Smooth muscle cell (in vitro differentiated cells): ENCODE measurements at regions not wholly inside any gene's neighbourhood (a gene's known extent, or its start where the extent isn't known, plus 50 kb on each side); places are given as distances from the start of the nearest gene placed in this dataset.

Experiments used
- DNase-seq: peaks from one replicate; lab custom pipeline; 2025; ENCODE audit not compliant: unreplicated experiment; lab: John Stamatoyannopoulos, UW
- H2AFZ ChIP-seq: fragments of 200-600 bp; sonication (generic); 2 replicates; pipeline ENCODE4 v1.6.0; 2016; ENCODE audit warnings: antibody characterized with exemption, low read depth, mild to moderate bottlenecking
- H3F3A ChIP-seq: fragments of 200-600 bp; sonication (generic); 2 replicates; pipeline ENCODE4 v1.6.0; 2017; ENCODE audit warnings: antibody characterized with exemption, low read depth
- H3K27ac ChIP-seq: fragments of 200-600 bp; sonication (generic); 2 replicates; pipeline ENCODE4 v1.5.1; 2016; ENCODE audit warnings: low read depth, mild to moderate bottlenecking
- H3K27me3 ChIP-seq: fragments of 200-600 bp; sonication (generic); 2 replicates; pipeline ENCODE4 v1.6.1; 2016; ENCODE audit warnings: low read depth, mild to moderate bottlenecking
- H3K36me3 ChIP-seq: fragments of 200-600 bp; sonication (generic); 2 replicates; pipeline ENCODE4 v1.5.1; 2016; ENCODE audit warnings: low read depth
- H3K4me1 ChIP-seq: fragments of 200-600 bp; sonication (generic); 2 replicates; pipeline ENCODE4 v1.5.1; 2016; ENCODE audit warnings: low read depth
- H3K4me2 ChIP-seq: fragments of 200-600 bp; sonication (generic); 2 replicates; pipeline ENCODE4 v1.6.0; 2016; ENCODE audit warnings: mild to moderate bottlenecking
- H3K4me3 ChIP-seq: fragments of 200-600 bp; sonication (generic); 2 replicates; pipeline ENCODE4 v1.5.1; 2016; ENCODE audit warnings: mild to moderate bottlenecking
- H3K79me2 ChIP-seq: fragments of 200-600 bp; sonication (generic); 2 replicates; pipeline ENCODE4 v1.6.0; 2016; ENCODE audit warnings: low read depth, mild to moderate bottlenecking
- H3K9ac ChIP-seq: fragments of 200-600 bp; sonication (generic); 2 replicates; pipeline ENCODE4 v1.6.0; 2016; ENCODE audit warnings: low read depth
- H3K9me3 ChIP-seq: fragments of 200-600 bp; sonication (generic); replicated peaks from 2 replicates; pipeline ENCODE4 v1.5.1; 2016; ENCODE audit warnings: low read depth
- H4K20me1 ChIP-seq: fragments of 200-600 bp; sonication (generic); 2 replicates; pipeline ENCODE4 v1.6.0; 2016; ENCODE audit warnings: low read depth
- WGBS: methylation state at CpG from one replicate; pipeline ENCODE4 v1.1.7; 2016; ENCODE audit warnings: low lambda C conversion rate; 5-methylcytosine and 5-hydroxymethylcytosine counted together
- TF ChIP-seq, protein P1 (sequence below): fragments of 200-600 bp; sonication (generic); IDR thresholded peaks from 2 replicates; pipeline ENCODE4 v1.5.1; 2017; ENCODE audit warnings: borderline replicate concordance, mild to moderate bottlenecking, antibody characterized with exemption; ENCODE audit not compliant: insufficient read depth, poor library complexity, severe bottlenecking

- no peaks in the 10 kb centered on the region for H3K36me3 ChIP-seq
- H3K27me3 ChIP-seq: no peaks in the 10 kb centered on the region
- no peak overlapping the region for H3K4me3 ChIP-seq
- H3K4me1 ChIP-seq: peaks cover 7% of the 10 kb centered on the region
- H3F3A ChIP-seq: no peaks in the 10 kb centered on the region
- H2AFZ ChIP-seq: no peak overlapping the region
- TF ChIP-seq, protein P1, sequence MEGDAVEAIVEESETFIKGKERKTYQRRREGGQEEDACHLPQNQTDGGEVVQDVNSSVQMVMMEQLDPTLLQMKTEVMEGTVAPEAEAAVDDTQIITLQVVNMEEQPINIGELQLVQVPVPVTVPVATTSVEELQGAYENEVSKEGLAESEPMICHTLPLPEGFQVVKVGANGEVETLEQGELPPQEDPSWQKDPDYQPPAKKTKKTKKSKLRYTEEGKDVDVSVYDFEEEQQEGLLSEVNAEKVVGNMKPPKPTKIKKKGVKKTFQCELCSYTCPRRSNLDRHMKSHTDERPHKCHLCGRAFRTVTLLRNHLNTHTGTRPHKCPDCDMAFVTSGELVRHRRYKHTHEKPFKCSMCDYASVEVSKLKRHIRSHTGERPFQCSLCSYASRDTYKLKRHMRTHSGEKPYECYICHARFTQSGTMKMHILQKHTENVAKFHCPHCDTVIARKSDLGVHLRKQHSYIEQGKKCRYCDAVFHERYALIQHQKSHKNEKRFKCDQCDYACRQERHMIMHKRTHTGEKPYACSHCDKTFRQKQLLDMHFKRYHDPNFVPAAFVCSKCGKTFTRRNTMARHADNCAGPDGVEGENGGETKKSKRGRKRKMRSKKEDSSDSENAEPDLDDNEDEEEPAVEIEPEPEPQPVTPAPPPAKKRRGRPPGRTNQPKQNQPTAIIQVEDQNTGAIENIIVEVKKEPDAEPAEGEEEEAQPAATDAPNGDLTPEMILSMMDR: no peak
- WGBS: 67% methylated on average over 1 of the region's 1 CpG
- no peak overlapping the region for H3K9ac ChIP-seq
- no peaks in the 10 kb centered on the region for H4K20me1 ChIP-seq
- H3K4me2 ChIP-seq: no peak overlapping the region
- no peak for DNase-seq
- H3K9me3 ChIP-seq: no peaks in the 10 kb centered on the region
- H3K27ac ChIP-seq: no peak overlapping the region
- no peaks in the 10 kb centered on the region for H3K79me2 ChIP-seq
These were observed 262.8 kb upstream of the FANCL start for GRCh38 chr2:58503918-58504317.

- Histone ChIP-seq H3K4me2 (no peak overlapping the region), H3K9ac (no peak overlapping the region), H3K4me1 (peaks cover 4% of the 10 kb centered on the region), H3K4me3 (no peak overlapping the region), H3K9me3 (no peaks in the 10 kb centered on the region), H3F3A (no peaks in the 10 kb centered on the region), H2AFZ (no peak overlapping the region), H3K27ac (no peak overlapping the region), H3K79me2 (no peaks in the 10 kb centered on the region), H4K20me1 (no peaks in the 10 kb centered on the region), H3K36me3 (no peaks in the 10 kb centered on the region), H3K27me3 (no peaks in the 10 kb centered on the region)
- TF ChIP-seq, protein P1: no peak
- WGBS: 88% methylated on average over 3 of the region's 3 CpGs
- no peak for DNase-seq
These were observed 261.8 kb upstream of the FANCL start for GRCh38 chr2:58502931-58503330.

GRCh38 chr2:58501371-58502160, 260.4 kb upstream of the FANCL start:
- Histone ChIP-seq H2AFZ (no peak overlapping the region), H3K79me2 (no peaks in the 10 kb centered on the region), H3F3A (no peaks in the 10 kb centered on the region), H3K27me3 (no peaks in the 10 kb centered on the region), H3K4me2 (no peak overlapping the region), H3K36me3 (no peaks in the 10 kb centered on the region), H3K9ac (no peak overlapping the region), H3K9me3 (no peaks in the 10 kb centered on the region), H3K27ac (no peak overlapping the region), H3K4me3 (no peak overlapping the region), H3K4me1 (peaks cover 7% of the 10 kb centered on the region), H4K20me1 (no peaks in the 10 kb centered on the region)
- TF ChIP-seq, protein P1: no peak
- DNase-seq: no peak
- WGBS: 86% methylated on average over 11 of the region's 11 CpGs

DNA sequence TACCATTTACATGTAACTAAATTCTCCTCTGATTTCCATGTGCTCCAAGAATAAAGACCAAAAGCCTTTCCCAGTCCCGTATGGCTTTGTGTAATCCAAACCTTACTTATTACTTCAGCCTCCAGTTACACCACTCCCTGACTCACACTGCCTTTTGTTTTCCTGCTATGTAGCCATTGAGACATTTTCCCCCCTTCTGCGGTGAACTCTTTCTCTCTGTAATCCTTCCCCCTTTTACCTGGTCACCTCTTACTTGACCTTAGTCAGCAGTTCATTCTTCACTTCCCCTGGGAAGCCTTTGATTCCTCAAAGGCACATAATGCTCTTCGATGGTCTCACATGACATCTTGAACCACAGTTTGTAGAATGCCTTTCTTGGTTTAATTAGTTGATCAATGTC, 256.0 kb upstream of the FANCL start:
- TF ChIP-seq, protein P1: no peak
- no peak overlapping the region for H3K9ac ChIP-seq
- no peak overlapping the region for H3K4me2 ChIP-seq
- no peaks in the 10 kb centered on the region for H3K9me3 ChIP-seq
- DNase-seq: no peak
- H3K27me3 ChIP-seq: no peaks in the 10 kb centered on the region
- no peaks in the 10 kb centered on the region for H3K36me3 ChIP-seq
- H3K4me3 ChIP-seq: no peak overlapping the region
- no peaks in the 10 kb centered on the region for H4K20me1 ChIP-seq
- H3K27ac ChIP-seq: no peak overlapping the region
- H3K4me1 ChIP-seq: peaks cover 10% of the 10 kb centered on the region
- WGBS: 41% methylated on average over 3 of the region's 3 CpGs
- H2AFZ ChIP-seq: no peak overlapping the region
- no peaks in the 10 kb centered on the region for H3F3A ChIP-seq
- H3K79me2 ChIP-seq: no peaks in the 10 kb centered on the region
